ENCODE measurements at regions not wholly inside any gene's neighbourhood (a gene's known extent, or its start where the extent isn't known, plus 50 kb on each side); places are given as distances from the start of the nearest gene placed in this dataset.

DNA sequence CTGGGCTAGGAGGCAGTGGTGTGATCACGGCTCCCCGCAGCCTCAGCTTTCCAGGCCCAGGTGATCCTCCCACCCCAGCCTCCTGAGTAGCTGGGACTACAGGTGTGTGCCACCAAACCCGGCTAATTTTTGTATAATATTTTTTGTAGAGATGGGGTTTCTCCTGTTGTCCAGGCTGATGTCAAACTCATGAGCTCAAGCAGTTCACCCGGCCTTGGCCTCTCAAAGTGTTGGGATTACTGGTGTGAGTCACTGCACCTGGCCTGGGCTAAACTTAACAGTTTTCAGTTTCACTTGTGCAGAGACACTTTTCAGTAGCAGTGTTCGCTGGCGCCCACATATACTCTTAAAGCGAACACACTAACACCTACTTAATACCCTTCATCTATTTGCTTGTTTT, 205.6 kb upstream of the ZNF608 start:
- TF ChIP-seq, protein P1, sequence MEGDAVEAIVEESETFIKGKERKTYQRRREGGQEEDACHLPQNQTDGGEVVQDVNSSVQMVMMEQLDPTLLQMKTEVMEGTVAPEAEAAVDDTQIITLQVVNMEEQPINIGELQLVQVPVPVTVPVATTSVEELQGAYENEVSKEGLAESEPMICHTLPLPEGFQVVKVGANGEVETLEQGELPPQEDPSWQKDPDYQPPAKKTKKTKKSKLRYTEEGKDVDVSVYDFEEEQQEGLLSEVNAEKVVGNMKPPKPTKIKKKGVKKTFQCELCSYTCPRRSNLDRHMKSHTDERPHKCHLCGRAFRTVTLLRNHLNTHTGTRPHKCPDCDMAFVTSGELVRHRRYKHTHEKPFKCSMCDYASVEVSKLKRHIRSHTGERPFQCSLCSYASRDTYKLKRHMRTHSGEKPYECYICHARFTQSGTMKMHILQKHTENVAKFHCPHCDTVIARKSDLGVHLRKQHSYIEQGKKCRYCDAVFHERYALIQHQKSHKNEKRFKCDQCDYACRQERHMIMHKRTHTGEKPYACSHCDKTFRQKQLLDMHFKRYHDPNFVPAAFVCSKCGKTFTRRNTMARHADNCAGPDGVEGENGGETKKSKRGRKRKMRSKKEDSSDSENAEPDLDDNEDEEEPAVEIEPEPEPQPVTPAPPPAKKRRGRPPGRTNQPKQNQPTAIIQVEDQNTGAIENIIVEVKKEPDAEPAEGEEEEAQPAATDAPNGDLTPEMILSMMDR (IDR thresholded peaks at IDR 0.05) = no peak
- TF ChIP-seq POLR2A (IDR thresholded peaks at IDR 0.05) = no peak
- no peak for TF ChIP-seq POLR2AphosphoS5 (IDR thresholded peaks at IDR 0.05)

Data from suprapubic skin (tissue), 4 donors.